ENCODE measurements at regions not wholly inside any gene's neighbourhood (a gene's known extent, or its start where the extent isn't known, plus 50 kb on each side); places are given as distances from the start of the nearest gene placed in this dataset.

DNA sequence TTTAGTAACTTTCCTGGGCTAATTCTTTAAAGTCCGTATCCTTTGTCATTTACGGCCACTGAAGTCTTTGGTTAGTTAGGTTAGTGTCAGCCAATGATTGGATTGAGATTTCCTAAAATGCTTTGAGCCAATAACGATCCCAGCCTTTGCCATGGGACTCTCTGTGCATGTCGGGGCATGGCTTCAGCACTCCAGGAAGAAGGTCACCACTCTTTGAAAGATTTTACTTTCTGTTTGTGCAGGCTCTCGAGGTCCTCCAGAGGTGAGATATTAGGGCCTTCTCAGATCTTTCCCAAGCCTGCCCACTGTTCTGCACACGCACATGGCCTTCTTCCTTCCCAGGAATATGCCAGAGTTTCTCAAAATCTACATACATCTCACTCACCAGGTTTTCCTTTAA, 153.7 kb upstream of the ARGLU1 start:
- H3K4me1 ChIP-seq (ENCODE audit: control insufficient read depth in 1 of 2, insufficient read depth in 2 of 2, low read length in 2 of 2): no peaks in the 10 kb centered on the region
- H3K9me3 ChIP-seq (ENCODE audit: control insufficient read depth in 1 of 2, low read length in 2 of 2): peaks cover 0 to 8% of the 10 kb centered on the region in 2 donors
- no peaks in the 10 kb centered on the region for H3K36me3 ChIP-seq (ENCODE audit: control insufficient read depth in 1 of 2, insufficient read depth in 2 of 2, low read length in 2 of 2)
- H3K27ac ChIP-seq (ENCODE audit: low read length): no peak overlapping the region
- no peaks in the 10 kb centered on the region for H3K27me3 ChIP-seq (ENCODE audit: low read depth, low read length)
- H3K4me3 ChIP-seq (ENCODE audit: low read depth in 1 of 2, low read length in 2 of 2): no peak overlapping the region

DNA sequence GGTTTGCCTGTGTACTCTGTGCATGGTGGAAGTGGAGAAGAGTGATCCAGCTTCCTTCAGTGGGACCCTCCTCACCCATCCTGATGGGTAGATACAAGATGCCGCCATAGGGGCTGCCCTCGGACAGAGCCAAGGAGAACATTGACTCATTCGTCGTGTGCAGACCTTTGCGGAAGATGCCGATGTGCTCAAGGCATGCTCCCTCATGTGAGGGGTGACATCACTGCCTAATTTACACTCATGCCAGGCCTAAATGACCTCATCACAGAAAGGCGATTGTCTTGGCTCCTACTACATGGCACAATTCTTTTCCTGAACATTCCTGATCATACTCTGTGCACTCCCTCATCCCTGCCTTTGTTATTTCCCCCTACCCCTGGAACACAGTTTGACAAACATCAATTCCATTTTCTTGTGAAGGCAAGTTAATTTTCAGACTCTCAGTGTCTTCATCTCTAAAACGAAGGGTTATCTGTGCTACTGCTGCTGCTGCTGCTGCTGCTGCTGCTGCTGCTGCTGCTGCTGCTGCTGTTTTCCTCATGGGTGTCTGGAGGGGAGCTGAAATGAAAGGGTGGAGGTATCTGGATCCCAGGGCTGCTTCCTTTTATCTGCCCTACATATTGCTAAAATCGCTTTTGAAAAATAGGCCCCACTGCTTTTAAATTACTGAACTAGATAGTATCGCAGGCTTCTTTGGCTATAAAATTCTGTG, 146.5 kb upstream of the ARGLU1 start:
- no peaks in the 10 kb centered on the region for H3K36me3 ChIP-seq (ENCODE audit: control insufficient read depth in 1 of 2, insufficient read depth in 2 of 2, low read length in 2 of 2)
- no peaks in the 10 kb centered on the region for H3K27me3 ChIP-seq (ENCODE audit: low read depth, low read length)
- H3K4me1 ChIP-seq (ENCODE audit: control insufficient read depth in 1 of 2, insufficient read depth in 2 of 2, low read length in 2 of 2): no peaks in the 10 kb centered on the region
- H3K4me3 ChIP-seq (ENCODE audit: low read depth in 1 of 2, low read length in 2 of 2): no peak overlapping the region
- no peak overlapping the region for H3K27ac ChIP-seq (ENCODE audit: low read length)
- H3K9me3 ChIP-seq (ENCODE audit: control insufficient read depth in 1 of 2, low read length in 2 of 2): peaks cover 0 to 6% of the 10 kb centered on the region in 2 donors

DNA sequence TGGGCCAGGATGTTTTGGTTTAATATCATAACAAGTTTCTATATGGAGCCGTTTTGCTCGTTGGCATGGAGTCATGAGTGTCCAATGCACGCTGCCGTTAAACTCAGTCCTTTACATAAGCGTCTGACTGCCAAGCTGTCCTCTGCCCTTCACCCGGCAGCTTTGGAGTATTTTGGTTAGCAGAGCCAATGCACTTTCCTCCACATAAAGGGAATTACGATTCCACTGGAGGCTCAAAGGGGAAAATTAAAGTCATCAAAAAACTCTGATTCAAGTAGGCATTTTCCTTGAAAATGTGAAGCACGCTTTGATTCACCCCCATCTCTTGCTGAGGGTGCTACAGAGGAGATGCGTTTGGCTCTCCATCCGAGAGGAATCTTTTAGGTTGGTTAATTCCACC, 144.4 kb upstream of the ARGLU1 start:
- no peak overlapping the region for H3K4me3 ChIP-seq (ENCODE audit: low read depth in 1 of 2, low read length in 2 of 2)
- no peaks in the 10 kb centered on the region for H3K4me1 ChIP-seq (ENCODE audit: control insufficient read depth in 1 of 2, insufficient read depth in 2 of 2, low read length in 2 of 2)
- no peaks in the 10 kb centered on the region for H3K36me3 ChIP-seq (ENCODE audit: control insufficient read depth in 1 of 2, insufficient read depth in 2 of 2, low read length in 2 of 2)
- H3K27me3 ChIP-seq (ENCODE audit: low read depth, low read length): no peaks in the 10 kb centered on the region
- no peaks in the 10 kb centered on the region for H3K9me3 ChIP-seq (ENCODE audit: control insufficient read depth in 1 of 2, low read length in 2 of 2)
- no peak overlapping the region for H3K27ac ChIP-seq (ENCODE audit: low read length)

DNA sequence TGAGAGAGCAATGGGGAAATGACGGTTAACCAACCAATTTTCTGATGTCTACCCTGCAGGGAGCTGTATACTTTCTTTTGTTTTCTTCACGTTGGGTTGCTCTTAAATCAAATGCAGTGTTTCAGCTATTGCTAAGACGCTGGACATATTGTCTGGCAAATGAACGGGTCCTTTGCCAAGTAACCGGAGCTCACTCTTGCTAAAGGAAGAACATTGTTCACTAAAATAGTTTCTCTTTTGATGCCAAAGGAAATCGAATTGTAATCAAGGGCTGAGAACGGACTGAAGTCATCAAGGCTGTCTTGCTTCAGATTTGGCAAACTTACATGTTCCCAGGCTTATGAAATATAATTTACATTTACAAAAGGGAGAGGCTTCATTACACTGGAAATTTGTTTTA, 142.3 kb upstream of the ARGLU1 start:
- H3K27me3 ChIP-seq (ENCODE audit: low read depth, low read length): no peaks in the 10 kb centered on the region
- peak overlapping the region; percentile 28 for H3K27ac ChIP-seq (ENCODE audit: low read length)
- H3K4me3 ChIP-seq (ENCODE audit: low read depth in 1 of 2, low read length in 2 of 2): peak overlapping the region; percentile 32 to 40

DNA sequence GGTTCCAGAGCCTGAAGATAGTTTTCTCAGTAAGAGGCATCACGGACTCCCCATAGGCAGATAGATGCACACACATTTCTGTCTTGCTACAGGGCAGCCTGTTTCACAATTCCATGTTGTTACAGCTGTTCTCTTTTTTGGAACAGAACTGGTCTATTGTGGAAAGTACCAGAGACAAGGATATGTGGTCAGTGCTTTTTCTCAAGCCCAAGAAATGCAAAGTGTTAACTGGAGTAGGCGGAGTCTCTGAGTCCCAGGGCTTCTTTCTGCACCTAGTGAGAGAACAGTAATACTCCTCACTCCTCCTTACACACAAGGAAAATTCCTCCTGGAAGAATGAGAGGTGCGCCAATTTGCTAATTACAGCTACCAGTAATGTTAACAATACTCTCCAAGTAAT, 141.6 kb upstream of the ARGLU1 start:
- Histone ChIP-seq H3K4me3 (ENCODE audit: low read depth in 1 of 2, low read length in 2 of 2) (peak overlapping the region; percentile 32 to 40), H3K27me3 (ENCODE audit: low read depth, low read length) (no peaks in the 10 kb centered on the region), H3K27ac (ENCODE audit: low read length) (peak overlapping the region; percentile 28), H3K4me1 (ENCODE audit: control insufficient read depth in 1 of 2, insufficient read depth in 2 of 2, low read length in 2 of 2) (no peaks in the 10 kb centered on the region), H3K9me3 (ENCODE audit: control insufficient read depth in 1 of 2, low read length in 2 of 2) (no peaks in the 10 kb centered on the region), H3K36me3 (ENCODE audit: control insufficient read depth in 1 of 2, insufficient read depth in 2 of 2, low read length in 2 of 2) (no peaks in the 10 kb centered on the region)

More for the DNA sequence above, 142.3 kb upstream of the ARGLU1 start:
- H3K9me3 ChIP-seq (ENCODE audit: control insufficient read depth in 1 of 2, low read length in 2 of 2): no peaks in the 10 kb centered on the region
- no peaks in the 10 kb centered on the region for H3K36me3 ChIP-seq (ENCODE audit: control insufficient read depth in 1 of 2, insufficient read depth in 2 of 2, low read length in 2 of 2)
- no peaks in the 10 kb centered on the region for H3K4me1 ChIP-seq (ENCODE audit: control insufficient read depth in 1 of 2, insufficient read depth in 2 of 2, low read length in 2 of 2)

DNA sequence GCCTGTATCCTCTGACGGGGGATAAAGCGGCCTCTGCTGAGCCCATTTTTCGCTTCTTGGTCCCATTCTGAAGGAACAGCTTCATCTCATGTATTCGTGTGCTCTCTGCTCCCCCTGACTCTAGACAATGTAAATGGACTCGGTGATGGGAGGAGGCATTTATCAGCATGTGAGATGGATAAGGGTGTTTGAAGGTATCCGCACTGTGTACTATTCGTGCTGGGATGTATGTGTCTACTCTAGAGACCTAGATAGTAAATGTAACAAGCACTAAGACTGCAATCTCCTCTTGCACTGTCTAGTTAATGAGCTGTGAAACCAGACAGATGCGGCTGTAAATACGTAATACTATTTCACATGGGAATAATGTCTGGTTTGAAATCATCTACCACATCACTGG, 134.6 kb upstream of the ARGLU1 start:
- H3K36me3 ChIP-seq (ENCODE audit: control insufficient read depth in 1 of 2, insufficient read depth in 2 of 2, low read length in 2 of 2): no peaks in the 10 kb centered on the region
- H3K9me3 ChIP-seq (ENCODE audit: control insufficient read depth in 1 of 2, low read length in 2 of 2): no peaks in the 10 kb centered on the region
- no peaks in the 10 kb centered on the region for H3K27me3 ChIP-seq (ENCODE audit: low read depth, low read length)
- no peak overlapping the region for H3K27ac ChIP-seq (ENCODE audit: low read length)
- H3K4me1 ChIP-seq (ENCODE audit: control insufficient read depth in 1 of 2, insufficient read depth in 2 of 2, low read length in 2 of 2): no peaks in the 10 kb centered on the region
- H3K4me3 ChIP-seq (ENCODE audit: low read depth in 1 of 2, low read length in 2 of 2): no peak overlapping the region

DNA sequence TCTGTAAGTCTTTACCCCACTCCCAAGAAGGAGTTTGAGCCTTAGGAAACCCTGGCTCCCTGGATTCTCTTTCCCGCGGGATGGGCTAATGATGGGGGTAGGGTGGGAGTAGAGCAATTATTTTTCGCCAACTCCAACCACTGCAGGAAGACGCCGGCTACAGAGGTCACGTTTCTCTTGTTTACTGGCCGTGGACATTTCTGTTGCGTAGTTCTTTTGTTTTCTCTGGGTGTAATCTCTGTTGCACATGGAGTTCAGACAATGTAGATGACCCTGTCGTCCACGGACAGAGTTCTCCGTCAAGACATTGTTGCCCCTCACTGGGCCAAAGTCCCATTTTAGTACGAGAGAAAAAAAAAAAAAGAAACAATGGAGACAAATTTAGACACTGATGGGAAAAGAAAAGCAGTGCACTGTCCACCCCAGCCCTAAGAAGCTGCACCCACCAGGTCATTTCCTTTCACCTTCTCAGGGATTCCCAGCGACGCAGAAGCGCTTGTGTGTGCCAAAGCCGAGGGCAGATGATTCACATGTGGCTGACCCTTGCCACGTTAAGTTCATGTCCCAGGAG, 133.9 kb upstream of the ARGLU1 start:
- no peak overlapping the region for H3K4me3 ChIP-seq (ENCODE audit: low read depth in 1 of 2, low read length in 2 of 2)
- H3K27ac ChIP-seq (ENCODE audit: low read length): no peak overlapping the region
- no peaks in the 10 kb centered on the region for H3K36me3 ChIP-seq (ENCODE audit: control insufficient read depth in 1 of 2, insufficient read depth in 2 of 2, low read length in 2 of 2)

DNA sequence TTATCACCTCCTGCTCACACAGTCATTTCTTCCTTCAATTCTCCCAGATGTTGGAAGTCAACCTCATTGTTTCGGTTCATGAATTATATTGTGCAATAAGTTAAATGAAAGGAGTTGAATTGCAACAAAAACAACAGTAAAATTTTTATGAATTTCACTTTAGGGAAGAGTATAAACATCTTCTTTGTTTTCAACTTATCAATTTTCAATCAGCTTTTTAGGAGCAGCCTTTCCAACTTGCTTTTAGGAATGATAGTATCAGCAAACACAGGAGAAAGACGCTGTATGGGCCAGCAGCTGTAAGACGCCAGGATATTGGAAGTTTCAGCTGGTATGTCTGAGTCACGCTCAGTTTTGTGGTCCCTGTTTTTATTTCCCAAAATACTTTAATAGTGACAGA, 132.5 kb upstream of the ARGLU1 start:
- no peak overlapping the region for H3K4me3 ChIP-seq (ENCODE audit: low read depth in 1 of 2, low read length in 2 of 2)
- no peaks in the 10 kb centered on the region for H3K4me1 ChIP-seq (ENCODE audit: control insufficient read depth in 1 of 2, insufficient read depth in 2 of 2, low read length in 2 of 2)
- no peak overlapping the region for H3K27ac ChIP-seq (ENCODE audit: low read length)
- no peaks in the 10 kb centered on the region for H3K27me3 ChIP-seq (ENCODE audit: low read depth, low read length)
- H3K36me3 ChIP-seq (ENCODE audit: control insufficient read depth in 1 of 2, insufficient read depth in 2 of 2, low read length in 2 of 2): no peaks in the 10 kb centered on the region
- no peaks in the 10 kb centered on the region for H3K9me3 ChIP-seq (ENCODE audit: control insufficient read depth in 1 of 2, low read length in 2 of 2)

More for the DNA sequence above, 133.9 kb upstream of the ARGLU1 start:
- Histone ChIP-seq H3K27me3 (ENCODE audit: low read depth, low read length) (no peaks in the 10 kb centered on the region), H3K4me1 (ENCODE audit: control insufficient read depth in 1 of 2, insufficient read depth in 2 of 2, low read length in 2 of 2) (no peaks in the 10 kb centered on the region), H3K9me3 (ENCODE audit: control insufficient read depth in 1 of 2, low read length in 2 of 2) (no peaks in the 10 kb centered on the region)

DNA sequence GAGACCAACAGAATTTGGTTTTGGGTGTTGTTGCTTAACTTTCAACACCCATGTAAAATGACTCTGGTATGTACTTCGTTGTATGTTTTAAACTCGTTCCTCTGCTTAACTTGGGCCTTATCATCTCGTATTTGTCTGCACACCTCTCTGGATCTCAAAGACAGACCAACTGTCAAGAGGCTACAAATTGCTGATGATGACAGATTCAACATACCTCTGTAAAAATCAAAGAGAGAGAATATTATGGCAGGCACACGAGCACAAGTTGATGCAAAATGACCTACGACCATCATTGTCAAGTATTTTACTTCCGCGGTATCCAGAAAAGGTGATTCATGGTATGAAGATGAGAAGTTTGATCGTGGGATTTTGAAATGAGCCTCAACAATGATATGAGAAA, 132.1 kb upstream of the ARGLU1 start:
- no peak overlapping the region for H3K27ac ChIP-seq (ENCODE audit: low read length)
- no peak overlapping the region for H3K4me3 ChIP-seq (ENCODE audit: low read depth in 1 of 2, low read length in 2 of 2)
- H3K4me1 ChIP-seq (ENCODE audit: control insufficient read depth in 1 of 2, insufficient read depth in 2 of 2, low read length in 2 of 2): no peaks in the 10 kb centered on the region
- no peaks in the 10 kb centered on the region for H3K9me3 ChIP-seq (ENCODE audit: control insufficient read depth in 1 of 2, low read length in 2 of 2)
- no peaks in the 10 kb centered on the region for H3K36me3 ChIP-seq (ENCODE audit: control insufficient read depth in 1 of 2, insufficient read depth in 2 of 2, low read length in 2 of 2)
- H3K27me3 ChIP-seq (ENCODE audit: low read depth, low read length): no peaks in the 10 kb centered on the region

DNA sequence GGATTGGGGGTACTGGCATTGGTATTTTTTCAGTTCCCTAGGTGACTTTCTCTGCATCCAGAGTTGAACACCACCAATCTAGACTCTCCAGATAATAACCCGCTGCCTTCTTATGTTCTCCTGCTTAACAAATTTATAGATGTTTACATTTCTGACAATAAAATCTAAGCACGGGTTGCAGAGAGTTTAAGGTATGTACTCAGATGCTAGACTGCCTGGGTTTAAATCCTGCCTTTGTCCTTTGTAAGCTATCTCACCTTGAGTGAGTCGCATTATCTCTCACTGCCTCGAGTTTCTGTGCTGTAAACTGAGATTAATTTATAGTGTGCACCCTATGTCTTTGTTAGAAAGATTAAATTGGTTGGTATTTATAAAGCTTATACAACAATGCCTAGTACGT, 131.4 kb upstream of the ARGLU1 start:
- Histone ChIP-seq H3K27me3 (ENCODE audit: low read depth, low read length) (no peaks in the 10 kb centered on the region), H3K4me1 (ENCODE audit: control insufficient read depth in 1 of 2, insufficient read depth in 2 of 2, low read length in 2 of 2) (no peaks in the 10 kb centered on the region), H3K27ac (ENCODE audit: low read length) (no peak overlapping the region), H3K36me3 (ENCODE audit: control insufficient read depth in 1 of 2, insufficient read depth in 2 of 2, low read length in 2 of 2) (no peaks in the 10 kb centered on the region), H3K4me3 (ENCODE audit: low read depth in 1 of 2, low read length in 2 of 2) (no peak overlapping the region), H3K9me3 (ENCODE audit: control insufficient read depth in 1 of 2, low read length in 2 of 2) (no peaks in the 10 kb centered on the region)

DNA sequence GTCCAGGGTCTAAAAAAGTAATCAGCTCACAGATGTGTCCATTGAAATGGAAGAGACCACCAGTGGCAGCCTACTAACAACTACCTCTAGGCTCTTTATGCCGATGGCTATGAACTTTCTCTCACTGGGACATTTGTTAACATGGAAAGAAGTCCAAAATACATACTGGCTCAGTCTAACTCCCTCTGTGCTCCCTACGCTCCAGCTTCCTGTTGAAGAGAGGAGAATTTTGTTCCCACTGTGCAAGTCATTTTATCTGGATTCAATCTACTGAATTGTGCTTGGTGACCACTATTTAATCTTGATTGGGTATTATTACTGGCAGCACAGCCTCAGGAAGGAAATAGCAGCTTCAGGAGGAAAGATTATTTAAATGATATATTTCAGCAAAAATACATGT, 128.8 kb upstream of the ARGLU1 start:
- Histone ChIP-seq H3K27me3 (ENCODE audit: low read depth, low read length) (no peaks in the 10 kb centered on the region), H3K27ac (ENCODE audit: low read length) (no peak overlapping the region), H3K9me3 (ENCODE audit: control insufficient read depth in 1 of 2, low read length in 2 of 2) (no peaks in the 10 kb centered on the region), H3K4me3 (ENCODE audit: low read depth in 1 of 2, low read length in 2 of 2) (no peak overlapping the region), H3K36me3 (ENCODE audit: control insufficient read depth in 1 of 2, insufficient read depth in 2 of 2, low read length in 2 of 2) (no peaks in the 10 kb centered on the region), H3K4me1 (ENCODE audit: control insufficient read depth in 1 of 2, insufficient read depth in 2 of 2, low read length in 2 of 2) (no peaks in the 10 kb centered on the region)

DNA sequence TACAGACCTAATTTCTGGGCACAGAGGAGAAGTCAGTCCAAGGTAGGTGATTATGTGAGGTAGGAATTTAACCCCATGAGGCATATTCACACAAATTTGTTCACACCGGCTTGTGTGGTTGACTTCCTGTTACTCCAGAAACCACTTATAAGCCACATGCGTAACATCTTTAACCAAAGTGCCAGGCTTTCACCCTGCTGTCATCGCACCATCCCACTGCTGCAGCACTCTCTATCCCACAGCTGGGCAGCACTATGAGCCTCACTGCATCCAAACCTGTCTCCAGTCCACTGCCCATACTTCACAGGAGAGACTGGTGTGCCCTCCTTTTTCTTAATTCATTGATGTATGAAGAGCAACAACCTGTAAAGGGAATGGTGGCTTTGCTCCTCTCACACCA, 128.2 kb upstream of the ARGLU1 start:
- Histone ChIP-seq H3K27me3 (ENCODE audit: low read depth, low read length) (no peaks in the 10 kb centered on the region), H3K36me3 (ENCODE audit: control insufficient read depth in 1 of 2, insufficient read depth in 2 of 2, low read length in 2 of 2) (no peaks in the 10 kb centered on the region), H3K9me3 (ENCODE audit: control insufficient read depth in 1 of 2, low read length in 2 of 2) (no peaks in the 10 kb centered on the region), H3K4me1 (ENCODE audit: control insufficient read depth in 1 of 2, insufficient read depth in 2 of 2, low read length in 2 of 2) (no peaks in the 10 kb centered on the region), H3K4me3 (ENCODE audit: low read depth in 1 of 2, low read length in 2 of 2) (no peak overlapping the region), H3K27ac (ENCODE audit: low read length) (no peak overlapping the region)
